Ovary (tissue), 7 donors: ENCODE measurements at regions not wholly inside any gene's neighbourhood (a gene's known extent, or its start where the extent isn't known, plus 50 kb on each side); places are given as distances from the start of the nearest gene placed in this dataset.

ENCODE experiments used
- DNase-seq, 5 donors: peaks; one replicate each; pipeline ENCODE4 v3.0.0-alpha.2; 2019 to 2020
- H3K27ac ChIP-seq, 2 donors: fragments of 200-600 bp; one replicate each; pipeline versions ENCODE4 v1.5.1 to v1.8.0; 2019 to 2022
- H3K27me3 ChIP-seq: fragments of 200-600 bp; one replicate; pipeline ENCODE4 v1.8.0; 2022
- H3K36me3 ChIP-seq: fragments of 200-600 bp; sonication (generic); one replicate; pipeline ENCODE4 v1.5.1; 2019
- H3K4me1 ChIP-seq: one replicate; pipeline ENCODE4 v1.8.1; 2013; ENCODE audit warnings: mild to moderate bottlenecking, moderate library complexity; ENCODE audit not compliant: insufficient read depth
- H3K4me3 ChIP-seq: fragments of 200-600 bp; sonication (generic); one replicate; pipeline ENCODE4 v1.5.1; 2017
- H3K9me3 ChIP-seq, 2 donors: fragments of 200-600 bp in 1 of 2; sonication (generic) in 1 of 2; one replicate each; pipeline versions ENCODE4 v1.5.1 to v1.8.1; 2013 to 2019; ENCODE audit warnings: mild to moderate bottlenecking in 1 of 2, moderate library complexity in 1 of 2
- CTCF ChIP-seq, 3 donors: fragments of 450-650 bp in 2 of 3; fragments of 200-600 bp in 1 of 3; IDR thresholded peaks; one replicate each; pipeline versions ENCODE4 v1.5.1 to v1.8.0; 2016 to 2022; ENCODE audit warnings: antibody characterized with exemption in 3 of 3, mild to moderate bottlenecking in 1 of 3
- EP300 ChIP-seq: sonication (generic); formaldehyde crosslinking; IDR thresholded peaks from one replicate; pipeline ENCODE4 v1.6.1; 2017; ENCODE audit warnings: antibody characterized with exemption
- POLR2A ChIP-seq: fragments of 450-650 bp; IDR thresholded peaks from one replicate; pipeline ENCODE4 v1.6.1; 2017; ENCODE audit warnings: antibody characterized with exemption, mild to moderate bottlenecking, moderate library complexity
- WGBS, 3 donors: extraction: QIAGEN DNeasy Blood & Tissue Kit in 1 of 3; methylation state at CpG; one replicate each; pipeline versions ENCODE4 v1.1.5 to v1.1.7; 2013 to 2017; 5-methylcytosine and 5-hydroxymethylcytosine counted together
- intact Hi-C, 4 donors: fragments of 100-400 bp; cut with DNase I; formaldehyde crosslinking; loops; one replicate each; pipeline versions ENCODE4 v1.11.0 to v1.15.1; 2022 to 2023
- donor health status: DM: no; HTN: no; CAD: no; lungs with moderate emphysema.
- donor health status: DM: no; HTN: no; CAD: no.
- donor health status: Bipolar disorder and iron deficiency.
- donor health status: DM: no; HTN: no; CAD: no.
- donor health status: DM: yes; HTN: yes; CAD: no.

- no peak overlapping the region for H3K4me3 ChIP-seq
- no peaks in the 10 kb centered on the region for H3K9me3 ChIP-seq
- no peaks in the 10 kb centered on the region for H3K27me3 ChIP-seq
- H3K4me1 ChIP-seq, result no peaks in the 10 kb centered on the region
- H3K27ac ChIP-seq, result no peak overlapping the region
- intact Hi-C loops, result no loop called here
- no peaks in the 10 kb centered on the region for H3K36me3 ChIP-seq
- WGBS, 3 donors, result 18 to 23% (median 18%) methylated on average over 6 of the region's 6 CpGs
- DNase-seq, result no peak
- TF ChIP-seq EP300, result no peak
- TF ChIP-seq CTCF (IDR thresholded peaks at IDR 0.05), result no peak
- no peak for TF ChIP-seq POLR2A
These were observed 204.2 kb upstream of the ARGLU1 start for GRCh38 chr13:106772006-106772601.

GRCh38 chr13:106768991-106769390 is 201.1 kb upstream of the ARGLU1 start:
- no peaks in the 10 kb centered on the region for H3K4me1 ChIP-seq
- no peak overlapping the region for H3K27ac ChIP-seq
- H3K4me3 ChIP-seq, result no peak overlapping the region
- no peaks in the 10 kb centered on the region for H3K9me3 ChIP-seq
- no peaks in the 10 kb centered on the region for H3K27me3 ChIP-seq
- DNase-seq, result no peak
- TF ChIP-seq CTCF (IDR thresholded peaks at IDR 0.05) (no peak), POLR2A (no peak), EP300 (no peak)
- 86 to 96% (median 86%) methylated on average over 3 of the region's 3 CpGs for WGBS, 3 donors
- no peaks in the 10 kb centered on the region for H3K36me3 ChIP-seq
- intact Hi-C loops, result no loop called here

- Histone ChIP-seq H3K27me3 (no peaks in the 10 kb centered on the region), H3K27ac (no peak overlapping the region), H3K36me3 (no peaks in the 10 kb centered on the region), H3K9me3 (no peaks in the 10 kb centered on the region), H3K4me3 (no peak overlapping the region), H3K4me1 (no peaks in the 10 kb centered on the region)
- WGBS, 3 donors, result 83 to 87% (median 86%) methylated on average over 3 of the region's 3 CpGs
- no peak for TF ChIP-seq EP300
- no peak for TF ChIP-seq CTCF (IDR thresholded peaks at IDR 0.05)
- TF ChIP-seq POLR2A, result no peak
- DNase-seq, result no peak
- intact Hi-C loops, result no loop called here
These were observed 194.8 kb upstream of the ARGLU1 start for GRCh38 chr13:106762708-106763107.

GRCh38 chr13:106756446-106756845 is 188.5 kb upstream of the ARGLU1 start:
- intact Hi-C loops, result no loop called here
- no peak for DNase-seq
- Histone ChIP-seq H3K27ac (no peak overlapping the region), H3K4me3 (no peak overlapping the region), H3K4me1 (no peaks in the 10 kb centered on the region), H3K9me3 (no peaks in the 10 kb centered on the region), H3K27me3 (no peaks in the 10 kb centered on the region), H3K36me3 (no peaks in the 10 kb centered on the region)
- TF ChIP-seq EP300 (no peak), CTCF (IDR thresholded peaks at IDR 0.05) (no peak), POLR2A (no peak)
- 38 to 45% (median 42%) methylated on average over 8 of the region's 8 CpGs for WGBS, 3 donors
